ENCODE measurements at regions not wholly inside any gene's neighbourhood (a gene's known extent, or its start where the extent isn't known, plus 50 kb on each side); places are given as distances from the start of the nearest gene placed in this dataset.

DNA sequence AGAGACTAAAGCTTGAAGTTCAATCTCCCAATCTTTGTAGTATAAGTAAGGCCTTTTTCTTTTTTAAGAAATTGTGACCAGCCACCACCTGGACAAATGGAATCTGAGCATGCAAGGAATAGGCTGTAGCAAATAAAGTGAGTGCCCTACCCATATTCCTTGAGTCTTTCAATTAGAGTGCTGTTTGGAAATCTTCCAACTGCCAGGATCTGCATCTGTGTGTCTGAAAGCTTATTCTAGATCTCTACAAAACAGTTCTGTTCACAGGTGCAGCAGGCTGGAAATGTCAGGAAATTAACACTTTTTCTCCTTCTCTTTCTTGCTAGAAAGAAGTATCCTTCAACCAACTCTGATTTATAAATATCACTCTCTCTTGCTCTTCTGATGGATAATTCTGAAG is 76.7 kb upstream of the NDST3 start:
- Histone ChIP-seq H3K9me2 (ENCODE audit: insufficient read depth) (no peaks in the 10 kb centered on the region), H3K9me3 (ENCODE audit: control insufficient read depth in 1 of 2, insufficient read depth in 1 of 2, low read depth in 1 of 2, low read length in 2 of 2) (no peaks in the 10 kb centered on the region), H3K27me3 (ENCODE audit: insufficient read depth, low read length) (no peaks in the 10 kb centered on the region), H4K20me1 (ENCODE audit: insufficient read depth) (no peaks in the 10 kb centered on the region), H3K4me2 (ENCODE audit: low read length) (no peak overlapping the region), H2AFZ (ENCODE audit: low read depth, low read length, poor library complexity, severe bottlenecking) (no peak overlapping the region), H3K79me2 (ENCODE audit: insufficient read depth, low read length) (no peaks in the 10 kb centered on the region), H3K4me3 (replicated peaks in 1 of 2; ENCODE audit: low read depth in 1 of 2, low read length in 2 of 2) (no peak overlapping the region), H3K36me3 (ENCODE audit: control insufficient read depth in 1 of 2, insufficient read depth in 2 of 2, low read length in 2 of 2) (no peaks in the 10 kb centered on the region), H3K27ac (ENCODE audit: low read depth, low read length) (no peak overlapping the region), H3K4me1 (ENCODE audit: control insufficient read depth in 1 of 2, insufficient read depth in 2 of 2, low read length in 2 of 2) (no peaks in the 10 kb centered on the region), H3K9ac (ENCODE audit: low read length) (no peak overlapping the region)
- ChIA-PET CTCF (no interaction called here), POLR2A (no interaction called here), RAD21 (ENCODE audit: low non-redundant PET in 1 of 2, low total read pairs in 2 of 2, uncharacterized antibody in 2 of 2, unreplicated experiment in 2 of 2) (no interaction called here)
- DNase-seq (ENCODE audit: low read depth, low spot score) (no peak), ATAC-seq (no peak)
- TF ChIP-seq YY1 (IDR thresholded peaks at IDR 0.05; ENCODE audit: extremely low read depth, insufficient replicate concordance, low read depth, low read length) (no peak), EZH2 (IDR thresholded peaks at IDR 0.05) (no peak), ELF1 (IDR thresholded peaks at IDR 0.05; ENCODE audit: borderline replicate concordance, low read depth) (no peak), JUND (IDR thresholded peaks at IDR 0.05) (no peak), ZFX (IDR thresholded peaks at IDR 0.05) (no peak), SIN3A (IDR thresholded peaks at IDR 0.05; ENCODE audit: low read depth) (no peak), ZNF274 (IDR thresholded peaks at IDR 0.05; ENCODE audit: low read depth, low read length) (no peak), POLR2A (IDR thresholded peaks at IDR 0.05; ENCODE audit: borderline replicate concordance, extremely low read depth, insufficient read depth, insufficient read length) (no peak), CEBPB (IDR thresholded peaks at IDR 0.05; ENCODE audit: low read depth) (no peak), POLR2AphosphoS5 (IDR thresholded peaks at IDR 0.05; ENCODE audit: low read depth, low read length) (no peak), EZH2phosphoT487 (IDR thresholded peaks at IDR 0.05; ENCODE audit: borderline replicate concordance) (no peak)
- TF ChIP-seq, protein P1, sequence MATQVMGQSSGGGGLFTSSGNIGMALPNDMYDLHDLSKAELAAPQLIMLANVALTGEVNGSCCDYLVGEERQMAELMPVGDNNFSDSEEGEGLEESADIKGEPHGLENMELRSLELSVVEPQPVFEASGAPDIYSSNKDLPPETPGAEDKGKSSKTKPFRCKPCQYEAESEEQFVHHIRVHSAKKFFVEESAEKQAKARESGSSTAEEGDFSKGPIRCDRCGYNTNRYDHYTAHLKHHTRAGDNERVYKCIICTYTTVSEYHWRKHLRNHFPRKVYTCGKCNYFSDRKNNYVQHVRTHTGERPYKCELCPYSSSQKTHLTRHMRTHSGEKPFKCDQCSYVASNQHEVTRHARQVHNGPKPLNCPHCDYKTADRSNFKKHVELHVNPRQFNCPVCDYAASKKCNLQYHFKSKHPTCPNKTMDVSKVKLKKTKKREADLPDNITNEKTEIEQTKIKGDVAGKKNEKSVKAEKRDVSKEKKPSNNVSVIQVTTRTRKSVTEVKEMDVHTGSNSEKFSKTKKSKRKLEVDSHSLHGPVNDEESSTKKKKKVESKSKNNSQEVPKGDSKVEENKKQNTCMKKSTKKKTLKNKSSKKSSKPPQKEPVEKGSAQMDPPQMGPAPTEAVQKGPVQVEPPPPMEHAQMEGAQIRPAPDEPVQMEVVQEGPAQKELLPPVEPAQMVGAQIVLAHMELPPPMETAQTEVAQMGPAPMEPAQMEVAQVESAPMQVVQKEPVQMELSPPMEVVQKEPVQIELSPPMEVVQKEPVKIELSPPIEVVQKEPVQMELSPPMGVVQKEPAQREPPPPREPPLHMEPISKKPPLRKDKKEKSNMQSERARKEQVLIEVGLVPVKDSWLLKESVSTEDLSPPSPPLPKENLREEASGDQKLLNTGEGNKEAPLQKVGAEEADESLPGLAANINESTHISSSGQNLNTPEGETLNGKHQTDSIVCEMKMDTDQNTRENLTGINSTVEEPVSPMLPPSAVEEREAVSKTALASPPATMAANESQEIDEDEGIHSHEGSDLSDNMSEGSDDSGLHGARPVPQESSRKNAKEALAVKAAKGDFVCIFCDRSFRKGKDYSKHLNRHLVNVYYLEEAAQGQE (IDR thresholded peaks at IDR 0.05; ENCODE audit: low read depth): no peak
- no TSS peak for BruUV-seq (replicated peaks)
- intact Hi-C loops (cut with micrococcal nuclease): no loop called here

All from HCT116 (cell line).